A172 (cell line): ENCODE measurements at regions not wholly inside any gene's neighbourhood (a gene's known extent, or its start where the extent isn't known, plus 50 kb on each side); places are given as distances from the start of the nearest gene placed in this dataset.

Experiments
- DNase-seq: peaks from one replicate; pipeline ENCODE4 v3.0.0-alpha.2; 2015; ENCODE audit warnings: low spot score

- peak; percentile 29 for DNase-seq
Measured at GRCh38 chr21:35266546-35266945, 217.4 kb upstream of the RUNX1 start.

- peak; percentile 87 for DNase-seq
Measured at GRCh38 chr21:35265170-35265877, 216.2 kb upstream of the RUNX1 start.

- no peak for DNase-seq
Measured at GRCh38 chr21:35259457-35259856, 210.4 kb upstream of the RUNX1 start.

- no peak for DNase-seq
Measured at GRCh38 chr21:35258521-35258920, 209.4 kb upstream of the RUNX1 start.

GRCh38 chr21:35257413-35257812 is 208.3 kb upstream of the RUNX1 start:
- DNase-seq = peak; percentile 95

GRCh38 chr21:35256468-35256988 is 207.4 kb upstream of the RUNX1 start:
- peak; percentile 100 for DNase-seq

- DNase-seq = peak; percentile 30
Measured at GRCh38 chr21:35254765-35255138, 205.7 kb upstream of the RUNX1 start.

- DNase-seq = peak; percentile 62
Measured at GRCh38 chr21:35254006-35254764, 205.1 kb upstream of the RUNX1 start.

GRCh38 chr21:35252831-35253230 is 203.7 kb upstream of the RUNX1 start:
- DNase-seq = peak; percentile 90

GRCh38 chr21:35249636-35250035 is 200.5 kb upstream of the RUNX1 start:
- no peak for DNase-seq

- DNase-seq = no peak
Measured at GRCh38 chr21:35245879-35246278, 196.8 kb upstream of the RUNX1 start.

- DNase-seq = no peak
Measured at GRCh38 chr21:35244514-35244913, 195.4 kb upstream of the RUNX1 start.

GRCh38 chr21:35243171-35243570 is 194.1 kb upstream of the RUNX1 start:
- no peak for DNase-seq

- no peak for DNase-seq
Measured at GRCh38 chr21:35239811-35240219, 190.7 kb upstream of the RUNX1 start.

GRCh38 chr21:35238119-35238518 is 189.0 kb upstream of the RUNX1 start:
- DNase-seq = no peak

GRCh38 chr21:35237287-35237686 is 188.2 kb upstream of the RUNX1 start:
- no peak for DNase-seq

- DNase-seq = no peak
Measured at GRCh38 chr21:35236090-35236489, 187.0 kb upstream of the RUNX1 start.

- peak; percentile 48 for DNase-seq
Measured at GRCh38 chr21:35234725-35235124, 185.6 kb upstream of the RUNX1 start.

- no peak for DNase-seq
Measured at GRCh38 chr21:35233756-35234155, 184.7 kb upstream of the RUNX1 start.

GRCh38 chr21:35232545-35233176 is 183.6 kb upstream of the RUNX1 start:
- DNase-seq = peak; percentile 98

GRCh38 chr21:35231090-35231489 is 182.0 kb upstream of the RUNX1 start:
- DNase-seq = peak; percentile 67

- DNase-seq = no peak
Measured at GRCh38 chr21:35229290-35229689, 180.2 kb upstream of the RUNX1 start.

- DNase-seq = no peak
Measured at GRCh38 chr21:35227786-35228185, 178.7 kb upstream of the RUNX1 start.
